GM23338 (cell line): ENCODE measurements at regions not wholly inside any gene's neighbourhood (a gene's known extent, or its start where the extent isn't known, plus 50 kb on each side); places are given as distances from the start of the nearest gene placed in this dataset.

Experiments used
- CREB1 ChIP-seq: fragments of 250-450 bp; sonication (Bioruptor Pico); IDR thresholded peaks from 2 replicates; pipeline ENCODE4 v1.5.0; 2020; ENCODE audit warnings: low read depth, mild to moderate bottlenecking, moderate library complexity
- ETS1 ChIP-seq: IDR thresholded peaks from 2 replicates; pipeline ENCODE4 v1.6.1; 2016; ENCODE audit warnings: antibody characterized with exemption
- EZH2 ChIP-seq: fragments of 200-600 bp; sonication (generic); IDR thresholded peaks from one replicate; pipeline ENCODE4 v1.8.0; 2017; ENCODE audit warnings: antibody characterized with exemption, mild to moderate bottlenecking, low read depth; ENCODE audit not compliant: unreplicated experiment
- EZH2phosphoT487 ChIP-seq: fragments of 200-600 bp; sonication (generic); IDR thresholded peaks from one replicate; pipeline ENCODE4 v1.8.1; 2018; ENCODE audit warnings: antibody characterized with exemption; ENCODE audit not compliant: unreplicated experiment
- JUNB ChIP-seq: IDR thresholded peaks from one replicate; pipeline ENCODE4 v1.6.1; 2016; ENCODE audit warnings: antibody characterized with exemption; ENCODE audit not compliant: unreplicated experiment
- NANOG ChIP-seq: IDR thresholded peaks from 2 replicates; pipeline ENCODE4 v1.6.1; 2016; ENCODE audit warnings: antibody characterized with exemption, borderline replicate concordance
- POLR2AphosphoS5 ChIP-seq: IDR thresholded peaks from 2 replicates; pipeline ENCODE4 v1.6.1; 2016; ENCODE audit warnings: antibody characterized with exemption, low read depth
- STAT1 ChIP-seq: IDR thresholded peaks from one replicate; pipeline ENCODE4 v1.6.1; 2016; ENCODE audit warnings: antibody characterized with exemption; ENCODE audit not compliant: unreplicated experiment
- ZNF114 ChIP-seq: fragments of 250-450 bp; sonication (Bioruptor Pico); IDR thresholded peaks from 2 replicates; pipeline ENCODE4 v1.5.0; 2020; ENCODE audit warnings: mild to moderate bottlenecking, moderate library complexity
- TF ChIP-seq, protein P1 (sequence below), 2 experiments: fragments of 200-600 bp in 1 of 2; sonication (generic) in 1 of 2; conservative IDR thresholded peaks; 2 replicates each; pipeline versions ENCODE4 v1.5.1 to v1.6.1; 2016 to 2017; ENCODE audit warnings: antibody characterized with exemption in 2 of 2, low read depth in 2 of 2, mild to moderate bottlenecking in 2 of 2, moderate library complexity in 1 of 2
- TF ChIP-seq, protein P2 (sequence below): IDR thresholded peaks from one replicate; pipeline ENCODE4 v1.6.1; 2018; ENCODE audit warnings: antibody characterized with exemption; ENCODE audit not compliant: unreplicated experiment
- TF ChIP-seq, protein P3 (sequence below): fragments of 250-450 bp; sonication (Bioruptor Pico); IDR thresholded peaks from 2 replicates; pipeline ENCODE4 v1.5.0; 2020; ENCODE audit warnings: mild to moderate bottlenecking, moderate library complexity

DNA sequence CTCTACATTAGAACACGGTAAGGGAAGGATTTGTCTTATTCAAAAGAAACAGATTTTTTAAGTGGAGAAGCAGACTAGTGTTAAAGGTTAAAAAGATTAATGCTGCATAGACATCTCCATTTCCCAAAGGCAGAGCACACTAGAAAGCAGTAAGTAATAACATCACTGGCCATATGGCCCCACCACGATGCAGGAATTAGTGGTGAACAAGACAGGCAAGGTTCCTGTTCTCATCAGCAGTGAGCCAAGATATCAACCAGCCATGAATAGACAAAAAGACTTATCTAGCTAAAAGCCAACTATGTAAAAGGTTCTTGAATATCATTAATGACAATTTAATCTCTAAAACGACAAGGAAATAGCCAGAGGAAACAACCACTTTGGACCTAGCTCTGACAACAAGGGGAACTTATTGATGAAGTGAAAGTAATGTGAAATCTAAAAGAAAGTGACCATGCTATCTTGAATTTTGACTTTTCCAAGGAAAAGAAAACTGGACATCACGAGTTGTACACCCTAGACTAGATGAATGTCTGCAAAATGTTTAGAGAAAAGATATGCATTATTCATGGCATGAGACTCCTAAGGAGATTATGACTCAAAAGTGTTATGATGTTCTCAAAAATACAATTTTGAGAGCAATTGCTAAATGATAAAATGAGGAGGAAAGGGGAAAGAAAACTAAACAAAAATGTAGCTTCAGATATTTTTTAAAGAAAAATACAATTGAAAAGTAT, 157.9 kb upstream of the STXBP5 start:
- TF ChIP-seq, protein P1, sequence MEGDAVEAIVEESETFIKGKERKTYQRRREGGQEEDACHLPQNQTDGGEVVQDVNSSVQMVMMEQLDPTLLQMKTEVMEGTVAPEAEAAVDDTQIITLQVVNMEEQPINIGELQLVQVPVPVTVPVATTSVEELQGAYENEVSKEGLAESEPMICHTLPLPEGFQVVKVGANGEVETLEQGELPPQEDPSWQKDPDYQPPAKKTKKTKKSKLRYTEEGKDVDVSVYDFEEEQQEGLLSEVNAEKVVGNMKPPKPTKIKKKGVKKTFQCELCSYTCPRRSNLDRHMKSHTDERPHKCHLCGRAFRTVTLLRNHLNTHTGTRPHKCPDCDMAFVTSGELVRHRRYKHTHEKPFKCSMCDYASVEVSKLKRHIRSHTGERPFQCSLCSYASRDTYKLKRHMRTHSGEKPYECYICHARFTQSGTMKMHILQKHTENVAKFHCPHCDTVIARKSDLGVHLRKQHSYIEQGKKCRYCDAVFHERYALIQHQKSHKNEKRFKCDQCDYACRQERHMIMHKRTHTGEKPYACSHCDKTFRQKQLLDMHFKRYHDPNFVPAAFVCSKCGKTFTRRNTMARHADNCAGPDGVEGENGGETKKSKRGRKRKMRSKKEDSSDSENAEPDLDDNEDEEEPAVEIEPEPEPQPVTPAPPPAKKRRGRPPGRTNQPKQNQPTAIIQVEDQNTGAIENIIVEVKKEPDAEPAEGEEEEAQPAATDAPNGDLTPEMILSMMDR (conservative IDR thresholded peaks at IDR 0.05; ENCODE audit: low read depth in 2 of 2) = no peak
- no peak for TF ChIP-seq EZH2phosphoT487
- TF ChIP-seq, protein P2, sequence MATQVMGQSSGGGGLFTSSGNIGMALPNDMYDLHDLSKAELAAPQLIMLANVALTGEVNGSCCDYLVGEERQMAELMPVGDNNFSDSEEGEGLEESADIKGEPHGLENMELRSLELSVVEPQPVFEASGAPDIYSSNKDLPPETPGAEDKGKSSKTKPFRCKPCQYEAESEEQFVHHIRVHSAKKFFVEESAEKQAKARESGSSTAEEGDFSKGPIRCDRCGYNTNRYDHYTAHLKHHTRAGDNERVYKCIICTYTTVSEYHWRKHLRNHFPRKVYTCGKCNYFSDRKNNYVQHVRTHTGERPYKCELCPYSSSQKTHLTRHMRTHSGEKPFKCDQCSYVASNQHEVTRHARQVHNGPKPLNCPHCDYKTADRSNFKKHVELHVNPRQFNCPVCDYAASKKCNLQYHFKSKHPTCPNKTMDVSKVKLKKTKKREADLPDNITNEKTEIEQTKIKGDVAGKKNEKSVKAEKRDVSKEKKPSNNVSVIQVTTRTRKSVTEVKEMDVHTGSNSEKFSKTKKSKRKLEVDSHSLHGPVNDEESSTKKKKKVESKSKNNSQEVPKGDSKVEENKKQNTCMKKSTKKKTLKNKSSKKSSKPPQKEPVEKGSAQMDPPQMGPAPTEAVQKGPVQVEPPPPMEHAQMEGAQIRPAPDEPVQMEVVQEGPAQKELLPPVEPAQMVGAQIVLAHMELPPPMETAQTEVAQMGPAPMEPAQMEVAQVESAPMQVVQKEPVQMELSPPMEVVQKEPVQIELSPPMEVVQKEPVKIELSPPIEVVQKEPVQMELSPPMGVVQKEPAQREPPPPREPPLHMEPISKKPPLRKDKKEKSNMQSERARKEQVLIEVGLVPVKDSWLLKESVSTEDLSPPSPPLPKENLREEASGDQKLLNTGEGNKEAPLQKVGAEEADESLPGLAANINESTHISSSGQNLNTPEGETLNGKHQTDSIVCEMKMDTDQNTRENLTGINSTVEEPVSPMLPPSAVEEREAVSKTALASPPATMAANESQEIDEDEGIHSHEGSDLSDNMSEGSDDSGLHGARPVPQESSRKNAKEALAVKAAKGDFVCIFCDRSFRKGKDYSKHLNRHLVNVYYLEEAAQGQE = no peak
- no peak for TF ChIP-seq POLR2AphosphoS5
- TF ChIP-seq EZH2 = no peak
- no peak for TF ChIP-seq CREB1 (CRISPR knock-in tag)
- TF ChIP-seq ETS1 = no peak
- TF ChIP-seq, protein P3, sequence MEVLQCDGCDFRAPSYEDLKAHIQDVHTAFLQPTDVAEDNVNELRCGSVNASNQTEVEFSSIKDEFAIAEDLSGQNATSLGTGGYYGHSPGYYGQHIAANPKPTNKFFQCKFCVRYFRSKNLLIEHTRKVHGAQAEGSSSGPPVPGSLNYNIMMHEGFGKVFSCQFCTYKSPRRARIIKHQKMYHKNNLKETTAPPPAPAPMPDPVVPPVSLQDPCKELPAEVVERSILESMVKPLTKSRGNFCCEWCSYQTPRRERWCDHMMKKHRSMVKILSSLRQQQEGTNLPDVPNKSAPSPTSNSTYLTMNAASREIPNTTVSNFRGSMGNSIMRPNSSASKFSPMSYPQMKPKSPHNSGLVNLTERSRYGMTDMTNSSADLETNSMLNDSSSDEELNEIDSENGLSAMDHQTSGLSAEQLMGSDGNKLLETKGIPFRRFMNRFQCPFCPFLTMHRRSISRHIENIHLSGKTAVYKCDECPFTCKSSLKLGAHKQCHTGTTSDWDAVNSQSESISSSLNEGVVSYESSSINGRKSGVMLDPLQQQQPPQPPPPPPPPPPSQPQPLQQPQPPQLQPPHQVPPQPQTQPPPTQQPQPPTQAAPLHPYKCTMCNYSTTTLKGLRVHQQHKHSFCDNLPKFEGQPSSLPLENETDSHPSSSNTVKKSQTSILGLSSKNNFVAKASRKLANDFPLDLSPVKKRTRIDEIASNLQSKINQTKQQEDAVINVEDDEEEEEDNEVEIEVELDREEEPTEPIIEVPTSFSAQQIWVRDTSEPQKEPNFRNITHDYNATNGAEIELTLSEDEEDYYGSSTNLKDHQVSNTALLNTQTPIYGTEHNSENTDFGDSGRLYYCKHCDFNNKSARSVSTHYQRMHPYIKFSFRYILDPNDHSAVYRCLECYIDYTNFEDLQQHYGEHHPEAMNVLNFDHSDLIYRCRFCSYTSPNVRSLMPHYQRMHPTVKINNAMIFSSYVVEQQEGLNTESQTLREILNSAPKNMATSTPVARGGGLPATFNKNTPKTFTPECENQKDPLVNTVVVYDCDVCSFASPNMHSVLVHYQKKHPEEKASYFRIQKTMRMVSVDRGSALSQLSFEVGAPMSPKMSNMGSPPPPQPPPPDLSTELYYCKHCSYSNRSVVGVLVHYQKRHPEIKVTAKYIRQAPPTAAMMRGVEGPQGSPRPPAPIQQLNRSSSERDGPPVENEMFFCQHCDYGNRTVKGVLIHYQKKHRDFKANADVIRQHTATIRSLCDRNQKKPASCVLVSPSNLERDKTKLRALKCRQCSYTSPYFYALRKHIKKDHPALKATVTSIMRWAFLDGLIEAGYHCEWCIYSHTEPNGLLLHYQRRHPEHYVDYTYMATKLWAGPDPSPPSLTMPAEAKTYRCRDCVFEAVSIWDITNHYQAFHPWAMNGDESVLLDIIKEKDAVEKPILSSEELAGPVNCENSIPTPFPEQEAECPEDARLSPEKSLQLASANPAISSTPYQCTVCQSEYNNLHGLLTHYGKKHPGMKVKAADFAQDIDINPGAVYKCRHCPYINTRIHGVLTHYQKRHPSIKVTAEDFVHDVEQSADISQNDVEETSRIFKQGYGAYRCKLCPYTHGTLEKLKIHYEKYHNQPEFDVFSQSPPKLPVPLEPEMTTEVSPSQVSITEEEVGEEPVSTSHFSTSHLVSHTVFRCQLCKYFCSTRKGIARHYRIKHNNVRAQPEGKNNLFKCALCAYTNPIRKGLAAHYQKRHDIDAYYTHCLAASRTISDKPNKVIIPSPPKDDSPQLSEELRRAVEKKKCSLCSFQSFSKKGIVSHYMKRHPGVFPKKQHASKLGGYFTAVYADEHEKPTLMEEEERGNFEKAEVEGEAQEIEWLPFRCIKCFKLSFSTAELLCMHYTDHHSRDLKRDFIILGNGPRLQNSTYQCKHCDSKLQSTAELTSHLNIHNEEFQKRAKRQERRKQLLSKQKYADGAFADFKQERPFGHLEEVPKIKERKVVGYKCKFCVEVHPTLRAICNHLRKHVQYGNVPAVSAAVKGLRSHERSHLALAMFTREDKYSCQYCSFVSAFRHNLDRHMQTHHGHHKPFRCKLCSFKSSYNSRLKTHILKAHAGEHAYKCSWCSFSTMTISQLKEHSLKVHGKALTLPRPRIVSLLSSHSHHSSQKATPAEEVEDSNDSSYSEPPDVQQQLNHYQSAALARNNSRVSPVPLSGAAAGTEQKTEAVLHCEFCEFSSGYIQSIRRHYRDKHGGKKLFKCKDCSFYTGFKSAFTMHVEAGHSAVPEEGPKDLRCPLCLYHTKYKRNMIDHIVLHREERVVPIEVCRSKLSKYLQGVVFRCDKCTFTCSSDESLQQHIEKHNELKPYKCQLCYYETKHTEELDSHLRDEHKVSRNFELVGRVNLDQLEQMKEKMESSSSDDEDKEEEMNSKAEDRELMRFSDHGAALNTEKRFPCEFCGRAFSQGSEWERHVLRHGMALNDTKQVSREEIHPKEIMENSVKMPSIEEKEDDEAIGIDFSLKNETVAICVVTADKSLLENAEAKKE (CRISPR knock-in tag) = no peak
- no peak for TF ChIP-seq NANOG
- no peak for TF ChIP-seq JUNB
- no peak for TF ChIP-seq STAT1
- no peak for TF ChIP-seq ZNF114 (CRISPR knock-in tag)
